ENCODE measurements at regions not wholly inside any gene's neighbourhood (a gene's known extent, or its start where the extent isn't known, plus 50 kb on each side); places are given as distances from the start of the nearest gene placed in this dataset.

GRCh38 chr5:114296191-114296590, 65.7 kb upstream of the KCNN2 start:
- DNase-seq: no peak

GRCh38 chr5:114297915-114298314, 64.0 kb upstream of the KCNN2 start:
- DNase-seq: no peak

- DNase-seq: no peak
Measured at GRCh38 chr5:114305402-114306207, 56.3 kb upstream of the KCNN2 start.

GRCh38 chr5:114308017-114308416, 53.9 kb upstream of the KCNN2 start:
- no peak for DNase-seq

GRCh38 chr5:114308508-114308907, 53.4 kb upstream of the KCNN2 start:
- no peak for DNase-seq

DNA sequence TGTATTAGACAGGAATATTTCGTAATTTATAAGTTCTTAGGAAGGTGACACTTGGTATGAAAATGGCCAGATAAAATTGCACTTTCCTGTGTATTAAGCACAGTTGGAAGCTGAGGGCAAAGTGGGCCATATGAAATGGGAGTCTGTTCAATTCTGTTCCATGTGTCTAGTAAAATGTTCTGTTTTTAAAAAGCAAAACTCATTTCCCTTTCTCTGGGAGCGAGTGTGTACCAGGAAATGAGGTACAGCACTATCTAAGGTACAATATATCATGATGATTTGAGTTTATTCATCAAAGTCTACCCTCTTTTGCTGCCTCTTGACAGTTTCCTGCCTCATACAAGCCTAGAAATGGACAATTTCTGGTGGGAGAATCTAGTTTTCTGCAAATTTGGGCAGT, 51.2 kb upstream of the KCNN2 start:
- no peak for DNase-seq

DNA sequence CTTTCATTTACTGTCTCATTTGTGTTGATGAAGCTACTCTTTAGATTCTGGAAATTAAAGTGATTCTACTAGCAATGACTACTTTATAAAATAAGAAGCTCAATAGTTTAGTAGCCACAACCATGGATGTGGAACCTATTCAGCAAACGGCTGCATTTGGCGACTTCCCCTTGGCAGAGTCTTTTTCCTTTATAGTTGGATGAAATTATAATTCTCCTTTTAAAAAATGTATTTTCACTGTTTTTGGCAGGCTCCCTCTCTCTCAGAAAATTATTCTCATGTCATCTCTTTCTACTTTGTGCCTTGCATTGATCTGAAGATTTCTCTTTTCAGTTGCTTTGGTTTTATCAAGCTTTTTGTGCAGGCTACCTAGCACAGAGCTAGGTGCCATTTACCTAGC, 50.6 kb upstream of the KCNN2 start:
- DNase-seq: no peak

- DNase-seq: no peak
Measured at GRCh38 chr5:114311968-114312367, 49.9 kb upstream of the KCNN2 start.

Data from activated T-cell treated with anti-CD3 and anti-CD28 coated beads, Interleukin-2, amount 50 U/mL, for 48 hours (primary cell).